CD4-positive, alpha-beta T cell (primary cell): ENCODE measurements at regions not wholly inside any gene's neighbourhood (a gene's known extent, or its start where the extent isn't known, plus 50 kb on each side); places are given as distances from the start of the nearest gene placed in this dataset.

Experiments used
- ATAC-seq: fragments of 200-7000 bp; cut with Tn5 transposase; one replicate; pipeline ENCODE4 v1.10.0; 2022; ENCODE audit warnings: mild to moderate bottlenecking; ENCODE audit not compliant: poor library complexity
- CTCF ChIA-PET: fragments of 350-600 bp; sonication (Branson Sonifier 250); formaldehyde crosslinking; loops from one replicate; lab custom pipeline; 2021; ENCODE audit warnings: antibody characterized with exemption, inconsistent platforms; lab: Charles Lee
- POLR2A ChIA-PET: fragments of 350-600 bp; sonication (Branson Sonifier 250); formaldehyde crosslinking; loops from one replicate; lab custom pipeline; 2021; ENCODE audit warnings: antibody characterized with exemption, inconsistent platforms; lab: Charles Lee
- DNase-seq, 14 experiments: peaks; one replicate each; pipeline ENCODE4 v3.0.0-alpha.2; 2013 to 2020; ENCODE audit warnings: mixed read lengths in 2 of 14
- H3K27ac ChIP-seq, 2 donors: one replicate each; pipeline versions ENCODE4 v1.5.1 to v1.7.0; 2013; ENCODE audit warnings: low read length in 2 of 2, low read depth in 1 of 2, mild to moderate bottlenecking in 1 of 2
- H3K27me3 ChIP-seq, 2 experiments: 1 replicate in 1 of 2; 2 replicates in 1 of 2; pipeline versions ENCODE4 v1.6.1 to v1.7.0; 2013; ENCODE audit warnings: low read length in 2 of 2, control low read depth in 1 of 2, mild to moderate bottlenecking in 1 of 2, moderate library complexity in 1 of 2; ENCODE audit not compliant: insufficient read depth in 2 of 2, control insufficient read depth in 1 of 2
- H3K36me3 ChIP-seq: one replicate; pipeline ENCODE4 v1.6.1; 2013; ENCODE audit warnings: low read length, control low read depth; ENCODE audit not compliant: insufficient read depth
- H3K4me1 ChIP-seq: one replicate; pipeline ENCODE4 v1.6.1; 2013; ENCODE audit warnings: low read length, control low read depth; ENCODE audit not compliant: insufficient read depth
- H3K4me3 ChIP-seq: one replicate; pipeline ENCODE4 v1.5.1; 2013; ENCODE audit warnings: mild to moderate bottlenecking, low read length, moderate library complexity
- H3K9me3 ChIP-seq, 2 experiments: 1 replicate in 1 of 2; 2 replicates in 1 of 2; pipeline versions ENCODE4 v1.6.1 to v1.7.0; 2013; ENCODE audit warnings: low read length in 2 of 2, mild to moderate bottlenecking in 2 of 2, control low read depth in 1 of 2, moderate library complexity in 1 of 2; ENCODE audit not compliant: control insufficient read depth in 1 of 2, insufficient read depth in 1 of 2
- H3K27ac Mint-ChIP-seq: one replicate; pipeline ENCODE4 v1.8.0; 2020; ENCODE audit warnings: mixed read lengths
- H3K27me3 Mint-ChIP-seq: one replicate; pipeline ENCODE4 v1.8.0; 2021; ENCODE audit warnings: mixed read lengths
- H3K36me3 Mint-ChIP-seq: one replicate; pipeline ENCODE4 v1.8.0; 2021; ENCODE audit warnings: low read depth, mixed read lengths
- H3K4me1 Mint-ChIP-seq: one replicate; pipeline ENCODE4 v1.8.0; 2021; ENCODE audit warnings: low read depth, mixed read lengths
- H3K4me3 Mint-ChIP-seq: one replicate; pipeline ENCODE4 v1.8.0; 2020; ENCODE audit warnings: mild to moderate bottlenecking, mixed read lengths
- H3K9me3 Mint-ChIP-seq: one replicate; pipeline ENCODE4 v1.8.0; 2020; ENCODE audit warnings: mixed read lengths
- intact Hi-C, 2 experiments: fragments of 100-400 bp; cut with DNase I in 1 of 2; cut with micrococcal nuclease in 1 of 2; formaldehyde crosslinking; loops; one replicate each; pipeline versions ENCODE4 v1.15.1 to v1.9.0; 2023 to 2025; cut with DNase I, micrococcal nuclease
- TF ChIP-seq, protein P1 (sequence below): fragments of 200-600 bp; IDR thresholded peaks from one replicate; pipeline ENCODE4 v1.8.0; 2022; ENCODE audit warnings: antibody characterized with exemption, mild to moderate bottlenecking

- Histone ChIP-seq H3K4me1 (no peaks in the 10 kb centered on the region), H3K27me3 (no peaks in the 10 kb centered on the region), H3K4me3 (no peak overlapping the region), H3K9me3 (no peaks in the 10 kb centered on the region), H3K27ac (no peak overlapping the region), H3K36me3 (no peaks in the 10 kb centered on the region)
- intact Hi-C loops, result no loop called here
- TF ChIP-seq, protein P1, sequence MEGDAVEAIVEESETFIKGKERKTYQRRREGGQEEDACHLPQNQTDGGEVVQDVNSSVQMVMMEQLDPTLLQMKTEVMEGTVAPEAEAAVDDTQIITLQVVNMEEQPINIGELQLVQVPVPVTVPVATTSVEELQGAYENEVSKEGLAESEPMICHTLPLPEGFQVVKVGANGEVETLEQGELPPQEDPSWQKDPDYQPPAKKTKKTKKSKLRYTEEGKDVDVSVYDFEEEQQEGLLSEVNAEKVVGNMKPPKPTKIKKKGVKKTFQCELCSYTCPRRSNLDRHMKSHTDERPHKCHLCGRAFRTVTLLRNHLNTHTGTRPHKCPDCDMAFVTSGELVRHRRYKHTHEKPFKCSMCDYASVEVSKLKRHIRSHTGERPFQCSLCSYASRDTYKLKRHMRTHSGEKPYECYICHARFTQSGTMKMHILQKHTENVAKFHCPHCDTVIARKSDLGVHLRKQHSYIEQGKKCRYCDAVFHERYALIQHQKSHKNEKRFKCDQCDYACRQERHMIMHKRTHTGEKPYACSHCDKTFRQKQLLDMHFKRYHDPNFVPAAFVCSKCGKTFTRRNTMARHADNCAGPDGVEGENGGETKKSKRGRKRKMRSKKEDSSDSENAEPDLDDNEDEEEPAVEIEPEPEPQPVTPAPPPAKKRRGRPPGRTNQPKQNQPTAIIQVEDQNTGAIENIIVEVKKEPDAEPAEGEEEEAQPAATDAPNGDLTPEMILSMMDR, result no peak
- Mint-ChIP-seq H3K9me3 (no peaks in the 10 kb centered on the region), H3K27ac (no peak overlapping the region), H3K36me3 (no peaks in the 10 kb centered on the region), H3K4me3 (no peak overlapping the region), H3K27me3 (peaks cover 14% of the 10 kb centered on the region), H3K4me1 (no peaks in the 10 kb centered on the region)
- ATAC-seq (no peak), DNase-seq (no peak)
- ChIA-PET POLR2A (no interaction called here), CTCF (no interaction called here)
These were observed 136.7 kb upstream of the RALGAPA2 start for GRCh38 chr20:20849161-20849560.

GRCh38 chr20:20847814-20848213, 135.4 kb upstream of the RALGAPA2 start:
- Histone ChIP-seq H3K9me3 (no peaks in the 10 kb centered on the region), H3K27me3 (no peaks in the 10 kb centered on the region), H3K4me3 (no peak overlapping the region), H3K36me3 (no peaks in the 10 kb centered on the region), H3K4me1 (no peaks in the 10 kb centered on the region), H3K27ac (no peak overlapping the region)
- ATAC-seq (no peak), DNase-seq (no peak)
- H3K9me3 Mint-ChIP-seq, result no peaks in the 10 kb centered on the region
- H3K36me3 Mint-ChIP-seq, result no peaks in the 10 kb centered on the region
- ChIA-PET CTCF (no interaction called here), POLR2A (no interaction called here)
- intact Hi-C loops, result no loop called here
- H3K27ac Mint-ChIP-seq, result no peak overlapping the region
- no peaks in the 10 kb centered on the region for H3K4me1 Mint-ChIP-seq
- H3K4me3 Mint-ChIP-seq, result no peak overlapping the region
- TF ChIP-seq, protein P1, result no peak
- H3K27me3 Mint-ChIP-seq, result peaks cover 14% of the 10 kb centered on the region

DNA sequence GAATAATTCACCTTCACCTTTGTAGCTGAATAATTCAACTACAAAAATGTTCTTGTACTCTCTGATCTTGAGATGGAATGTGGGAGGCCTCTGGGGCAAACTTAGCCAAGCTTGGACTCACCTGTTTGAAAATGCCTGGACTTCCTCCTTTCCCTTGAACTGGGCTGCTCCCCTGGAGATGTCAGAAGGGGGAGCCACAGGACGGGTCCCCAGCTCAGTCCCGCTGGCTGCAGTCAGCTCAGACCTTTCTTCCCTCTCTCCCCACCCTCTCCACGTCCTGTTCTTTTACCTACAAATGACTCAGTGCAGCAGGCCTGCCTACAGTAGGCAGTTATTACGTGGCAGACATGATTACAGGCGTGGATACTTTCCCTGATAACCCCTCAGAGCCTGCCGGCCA, 131.5 kb upstream of the RALGAPA2 start:
- Histone ChIP-seq H3K27me3 (no peaks in the 10 kb centered on the region), H3K4me3 (no peak overlapping the region), H3K27ac (no peak overlapping the region), H3K9me3 (no peaks in the 10 kb centered on the region), H3K4me1 (no peaks in the 10 kb centered on the region), H3K36me3 (no peaks in the 10 kb centered on the region)
- no peaks in the 10 kb centered on the region for H3K36me3 Mint-ChIP-seq
- H3K27ac Mint-ChIP-seq, result no peak overlapping the region
- ATAC-seq (no peak), DNase-seq (no peak)
- H3K27me3 Mint-ChIP-seq, result peaks cover 10% of the 10 kb centered on the region
- ChIA-PET CTCF (no interaction called here), POLR2A (no interaction called here)
- TF ChIP-seq, protein P1, result no peak
- intact Hi-C loops, result no loop called here
- H3K4me1 Mint-ChIP-seq, result no peaks in the 10 kb centered on the region
- no peaks in the 10 kb centered on the region for H3K9me3 Mint-ChIP-seq
- H3K4me3 Mint-ChIP-seq, result no peak overlapping the region
